Neuronal stem cell (in vitro differentiated cells): ENCODE measurements at regions not wholly inside any gene's neighbourhood (a gene's known extent, or its start where the extent isn't known, plus 50 kb on each side); places are given as distances from the start of the nearest gene placed in this dataset.
"Not testable (repeated sequence)": the region's sequence is repeated elsewhere in the genome, so short reads cannot be mapped to it uniquely, and the experiment has no call there.

ENCODE experiments used
- DNase-seq: peaks from one replicate; pipeline ENCODE4 v3.0.0-alpha.2; 2013; ENCODE audit warnings: low spot score
- H2AFZ ChIP-seq: one replicate; pipeline ENCODE4 v1.6.1; 2013; ENCODE audit warnings: mild to moderate bottlenecking, low read length, inconsistent platforms
- H2AK5ac ChIP-seq: 2 replicates; pipeline ENCODE4 v1.6.1; 2013; ENCODE audit warnings: low read depth, mild to moderate bottlenecking, inconsistent platforms, low read length, moderate library complexity, mixed read lengths
- H2BK120ac ChIP-seq: 2 replicates; pipeline ENCODE4 v1.6.1; 2013; ENCODE audit warnings: low read depth, mild to moderate bottlenecking, inconsistent platforms, low read length, moderate library complexity, mixed read lengths
- H2BK12ac ChIP-seq: one replicate; pipeline ENCODE4 v1.6.1; 2013; ENCODE audit warnings: low read length, inconsistent platforms
- H2BK15ac ChIP-seq: 2 replicates; pipeline ENCODE4 v1.6.1; 2013; ENCODE audit warnings: mild to moderate bottlenecking, low read length, inconsistent platforms, mixed read lengths
- H2BK5ac ChIP-seq: one replicate; pipeline ENCODE4 v1.6.1; 2013; ENCODE audit warnings: inconsistent platforms, mild to moderate bottlenecking, low read length, moderate library complexity
- H3K14ac ChIP-seq: one replicate; pipeline ENCODE4 v1.6.1; 2013; ENCODE audit warnings: low read length, inconsistent platforms
- H3K18ac ChIP-seq: 2 replicates; pipeline ENCODE4 v1.6.1; 2013; ENCODE audit warnings: low read length, inconsistent platforms
- H3K23ac ChIP-seq: 2 replicates; pipeline ENCODE4 v1.6.1; 2013; ENCODE audit warnings: low read depth, mild to moderate bottlenecking, mixed read lengths, low read length, inconsistent platforms; ENCODE audit not compliant: poor library complexity
- H3K27ac ChIP-seq: replicated peaks from 3 replicates; pipeline ENCODE4 v1.5.1; 2013; ENCODE audit warnings: low read length, inconsistent platforms
- H3K27me3 ChIP-seq, 3 experiments: 2 replicates each; pipeline ENCODE4 v1.6.1; 2013; ENCODE audit warnings: low read length in 3 of 3, mild to moderate bottlenecking in 2 of 3, inconsistent platforms in 1 of 3, low read depth in 1 of 3, mixed read lengths in 1 of 3, moderate library complexity in 1 of 3; ENCODE audit not compliant: control insufficient read depth in 3 of 3, insufficient read depth in 3 of 3
- H3K36me3 ChIP-seq, 2 donors: replicated peaks in 1 of 2; 2 replicates each; pipeline ENCODE4 v1.6.1; 2013; ENCODE audit warnings: low read length in 2 of 2; ENCODE audit not compliant: control insufficient read depth in 2 of 2, insufficient read depth in 2 of 2
- H3K4ac ChIP-seq: 2 replicates; pipeline ENCODE4 v1.6.1; 2013; ENCODE audit warnings: inconsistent platforms, mild to moderate bottlenecking, low read length, moderate library complexity
- H3K4me1 ChIP-seq, 2 donors: 1 replicate in 1 of 2; 2 replicates in 1 of 2; pipeline ENCODE4 v1.6.1; 2013; ENCODE audit warnings: low read length in 2 of 2, low read depth in 1 of 2; ENCODE audit not compliant: control insufficient read depth in 2 of 2, insufficient read depth in 1 of 2
- H3K4me2 ChIP-seq: one replicate; pipeline ENCODE4 v1.6.1; 2013; ENCODE audit warnings: mild to moderate bottlenecking, low read length, inconsistent platforms; ENCODE audit not compliant: insufficient read depth, poor library complexity, severe bottlenecking
- H3K4me3 ChIP-seq, 2 donors: 2 replicates each; pipeline ENCODE4 v1.5.1; 2013; ENCODE audit warnings: low read length in 2 of 2, mild to moderate bottlenecking in 2 of 2, inconsistent platforms in 1 of 2, moderate library complexity in 1 of 2
- H3K79me1 ChIP-seq: one replicate; pipeline ENCODE4 v1.6.1; 2013; ENCODE audit warnings: low read depth, mild to moderate bottlenecking, inconsistent platforms, low read length, moderate library complexity
- H3K9ac ChIP-seq: one replicate; pipeline ENCODE4 v1.6.1; 2013; ENCODE audit warnings: mild to moderate bottlenecking, low read depth, low read length, inconsistent platforms; ENCODE audit not compliant: poor library complexity
- H3K9me3 ChIP-seq, 2 donors: replicated peaks in 1 of 2; 2 replicates each; pipeline versions ENCODE3 to v1.6.1; 2013; ENCODE audit warnings: low read length in 2 of 2, mild to moderate bottlenecking in 2 of 2, inconsistent platforms in 1 of 2, low read depth in 1 of 2, mixed read lengths in 1 of 2, moderate library complexity in 1 of 2; ENCODE audit not compliant: control insufficient read depth in 2 of 2, insufficient read depth in 1 of 2
- H4K8ac ChIP-seq: one replicate; pipeline ENCODE4 v1.6.1; 2013; ENCODE audit warnings: low read depth, mild to moderate bottlenecking, inconsistent platforms, low read length, moderate library complexity
- H4K91ac ChIP-seq: one replicate; pipeline ENCODE4 v1.6.1; 2013; ENCODE audit warnings: low read length, low read depth, mild to moderate bottlenecking, inconsistent platforms; ENCODE audit not compliant: poor library complexity
- WGBS, 2 donors: extraction: QIAGEN DNeasy Blood & Tissue Kit; methylation state at CpG; one replicate each; pipeline ENCODE4 v1.1.7; 2013; ENCODE audit warnings: missing lambda C conversion rate in 2 of 2, mixed read lengths in 1 of 2; ENCODE audit not compliant: insufficient read length in 2 of 2, insufficient replicate concordance in 1 of 2; ENCODE audit errors: extremely low coverage in 2 of 2; 5-methylcytosine and 5-hydroxymethylcytosine counted together

GRCh38 chr1:163472651-163473248 is 151.0 kb downstream of the NUF2 start:
- Histone ChIP-seq H2AFZ (no peak overlapping the region), H2BK120ac (no peak overlapping the region), H3K14ac (no peak overlapping the region), H3K4me1 (no peaks in the 10 kb centered on the region), H3K18ac (no peak overlapping the region), H3K4ac (no peak overlapping the region), H2BK15ac (no peak overlapping the region), H3K27me3 (no peaks in the 10 kb centered on the region), H3K79me1 (no peaks in the 10 kb centered on the region), H3K4me3 (no peak overlapping the region), H2BK5ac (no peak overlapping the region), H4K91ac (no peak overlapping the region), H2BK12ac (no peak overlapping the region), H4K8ac (no peak overlapping the region), H3K4me2 (no peak overlapping the region), H2AK5ac (no peak overlapping the region), H3K9me3 (no peaks in the 10 kb centered on the region), H3K9ac (no peak overlapping the region), H3K27ac (no peak overlapping the region), H3K36me3 (no peaks in the 10 kb centered on the region), H3K23ac (no peak overlapping the region)
- no peak for DNase-seq
- WGBS, 2 donors = no CpG with 5 or more reads among the region's 9 CpGs

GRCh38 chr1:163477276-163477830 is 155.6 kb downstream of the NUF2 start:
- Histone ChIP-seq H3K9me3 (no peaks in the 10 kb centered on the region), H3K18ac (no peak overlapping the region), H3K79me1 (no peaks in the 10 kb centered on the region), H4K8ac (no peak overlapping the region), H3K27ac (no peak overlapping the region), H3K14ac (no peak overlapping the region), H3K27me3 (no peaks in the 10 kb centered on the region), H3K4me1 (no peaks in the 10 kb centered on the region), H3K4ac (no peak overlapping the region), H2BK12ac (no peak overlapping the region), H2BK15ac (no peak overlapping the region), H2AFZ (no peak overlapping the region), H3K36me3 (no peaks in the 10 kb centered on the region), H3K9ac (no peak overlapping the region), H2BK120ac (no peak overlapping the region), H3K23ac (no peak overlapping the region), H2AK5ac (no peak overlapping the region), H2BK5ac (no peak overlapping the region), H4K91ac (no peak overlapping the region), H3K4me3 (no peak overlapping the region), H3K4me2 (no peak overlapping the region)
- WGBS, 2 donors = no CpG with 5 or more reads among the region's 3 CpGs
- no peak for DNase-seq

GRCh38 chr1:163498391-163499330 is 176.9 kb downstream of the NUF2 start:
- not testable (repeated sequence) for H3K4me1 ChIP-seq, H3K4me3 ChIP-seq, H2AFZ ChIP-seq, H2AK5ac ChIP-seq, H2BK12ac ChIP-seq, H3K9ac ChIP-seq, H2BK120ac ChIP-seq, H3K27me3 ChIP-seq, H4K8ac ChIP-seq, H2BK5ac ChIP-seq, H2BK15ac ChIP-seq, H3K14ac ChIP-seq, H3K36me3 ChIP-seq, H3K27ac ChIP-seq, DNase-seq, H3K9me3 ChIP-seq, H3K4ac ChIP-seq, H3K23ac ChIP-seq, H3K4me2 ChIP-seq, H4K91ac ChIP-seq, H3K79me1 ChIP-seq, H3K18ac ChIP-seq
- no CpG with 5 or more reads among the region's 52 CpGs for WGBS, 2 donors

GRCh38 chr1:163504331-163504978 is 182.7 kb downstream of the NUF2 start:
- Histone ChIP-seq H3K27me3 (no peaks in the 10 kb centered on the region), H3K36me3 (no peaks in the 10 kb centered on the region), H2BK12ac (no peak overlapping the region), H3K14ac (no peak overlapping the region), H2BK5ac (no peak overlapping the region), H3K4me2 (no peak overlapping the region), H3K4me1 (peaks cover 0 to 3% of the 10 kb centered on the region in 2 donors), H2BK120ac (no peak overlapping the region), H3K27ac (no peak overlapping the region), H2AK5ac (no peak overlapping the region), H2AFZ (no peak overlapping the region), H4K8ac (no peak overlapping the region), H3K9ac (no peak overlapping the region), H3K18ac (no peak overlapping the region), H3K9me3 (no peaks in the 10 kb centered on the region), H3K4me3 (no peak overlapping the region), H4K91ac (no peak overlapping the region), H3K79me1 (no peaks in the 10 kb centered on the region), H2BK15ac (no peak overlapping the region), H3K4ac (no peak overlapping the region), H3K23ac (no peak overlapping the region)
- no peak for DNase-seq
- WGBS, 2 donors = no CpG with 5 or more reads among the region's 10 CpGs
